Chondrocyte (in vitro differentiated cells): ENCODE measurements at regions not wholly inside any gene's neighbourhood (a gene's known extent, or its start where the extent isn't known, plus 50 kb on each side); places are given as distances from the start of the nearest gene placed in this dataset.

Experiments
- DNase-seq: peaks from one replicate; pipeline ENCODE4 v3.0.0; 2021; ENCODE audit warnings: mixed read lengths, low spot score
- H3K27ac Mint-ChIP-seq: one replicate; pipeline ENCODE4 v1.8.0; 2021; ENCODE audit warnings: mild to moderate bottlenecking, moderate library complexity, mixed read lengths; ENCODE audit not compliant: unreplicated experiment
- H3K27me3 Mint-ChIP-seq: 2 replicates; pipeline ENCODE4 v1.8.0; 2021; ENCODE audit warnings: low read depth, mixed read lengths
- H3K36me3 Mint-ChIP-seq: 2 replicates; pipeline ENCODE4 v1.8.0; 2021; ENCODE audit warnings: low read depth, mixed read lengths
- H3K4me1 Mint-ChIP-seq: 2 replicates; pipeline ENCODE4 v1.8.0; 2021; ENCODE audit warnings: low read depth, mild to moderate bottlenecking, mixed read lengths
- H3K4me3 Mint-ChIP-seq: one replicate; pipeline ENCODE4 v1.8.0; 2021; ENCODE audit warnings: mild to moderate bottlenecking, moderate library complexity, mixed read lengths; ENCODE audit not compliant: unreplicated experiment
- H3K9me3 Mint-ChIP-seq: 2 replicates; pipeline ENCODE4 v1.8.0; 2021; ENCODE audit warnings: low read depth, mixed read lengths
- TF ChIP-seq, protein P1 (sequence below): fragments of 200-600 bp; sonication (generic); IDR thresholded peaks from 2 replicates; pipeline ENCODE4 v1.5.0; 2021; ENCODE audit warnings: antibody characterized with exemption, mild to moderate bottlenecking, moderate library complexity

GRCh38 chr7:116316838-116317628, 106.7 kb downstream of the TES start:
- H3K9me3 Mint-ChIP-seq: peaks cover 6% of the 10 kb centered on the region
- peak overlapping the region; percentile 94 for H3K27ac Mint-ChIP-seq
- no peak for DNase-seq
- no peaks in the 10 kb centered on the region for H3K36me3 Mint-ChIP-seq
- TF ChIP-seq, protein P1, sequence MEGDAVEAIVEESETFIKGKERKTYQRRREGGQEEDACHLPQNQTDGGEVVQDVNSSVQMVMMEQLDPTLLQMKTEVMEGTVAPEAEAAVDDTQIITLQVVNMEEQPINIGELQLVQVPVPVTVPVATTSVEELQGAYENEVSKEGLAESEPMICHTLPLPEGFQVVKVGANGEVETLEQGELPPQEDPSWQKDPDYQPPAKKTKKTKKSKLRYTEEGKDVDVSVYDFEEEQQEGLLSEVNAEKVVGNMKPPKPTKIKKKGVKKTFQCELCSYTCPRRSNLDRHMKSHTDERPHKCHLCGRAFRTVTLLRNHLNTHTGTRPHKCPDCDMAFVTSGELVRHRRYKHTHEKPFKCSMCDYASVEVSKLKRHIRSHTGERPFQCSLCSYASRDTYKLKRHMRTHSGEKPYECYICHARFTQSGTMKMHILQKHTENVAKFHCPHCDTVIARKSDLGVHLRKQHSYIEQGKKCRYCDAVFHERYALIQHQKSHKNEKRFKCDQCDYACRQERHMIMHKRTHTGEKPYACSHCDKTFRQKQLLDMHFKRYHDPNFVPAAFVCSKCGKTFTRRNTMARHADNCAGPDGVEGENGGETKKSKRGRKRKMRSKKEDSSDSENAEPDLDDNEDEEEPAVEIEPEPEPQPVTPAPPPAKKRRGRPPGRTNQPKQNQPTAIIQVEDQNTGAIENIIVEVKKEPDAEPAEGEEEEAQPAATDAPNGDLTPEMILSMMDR: no peak
- peaks cover 34% of the 10 kb centered on the region for H3K4me1 Mint-ChIP-seq
- peak overlapping the region; percentile 57 for H3K4me3 Mint-ChIP-seq
- H3K27me3 Mint-ChIP-seq: no peaks in the 10 kb centered on the region

DNA sequence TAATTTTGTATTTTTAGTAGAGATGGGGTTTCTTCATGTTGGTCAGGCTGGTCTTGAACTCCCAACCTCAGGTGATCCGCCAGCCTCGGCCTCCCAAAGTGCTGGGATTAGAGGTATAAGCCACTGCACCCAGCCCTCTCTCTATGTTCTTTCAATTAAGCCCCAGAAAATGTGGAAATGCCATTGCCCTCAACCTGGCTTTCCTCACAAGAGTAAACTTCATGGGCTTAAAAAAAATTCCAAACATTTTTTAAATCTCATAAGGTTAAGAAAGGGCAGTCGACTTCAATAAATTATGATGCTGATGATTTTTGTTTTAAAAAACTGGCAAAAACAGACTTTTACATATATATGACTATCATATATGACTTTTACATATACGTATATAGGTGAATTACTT, 107.6 kb downstream of the TES start:
- DNase-seq: no peak
- no peak overlapping the region for H3K4me3 Mint-ChIP-seq
- no peaks in the 10 kb centered on the region for H3K27me3 Mint-ChIP-seq
- H3K27ac Mint-ChIP-seq: peak overlapping the region; percentile 41
- TF ChIP-seq, protein P1: no peak
- peaks cover 6% of the 10 kb centered on the region for H3K9me3 Mint-ChIP-seq
- H3K4me1 Mint-ChIP-seq: peaks cover 40% of the 10 kb centered on the region
- H3K36me3 Mint-ChIP-seq: no peaks in the 10 kb centered on the region

DNA sequence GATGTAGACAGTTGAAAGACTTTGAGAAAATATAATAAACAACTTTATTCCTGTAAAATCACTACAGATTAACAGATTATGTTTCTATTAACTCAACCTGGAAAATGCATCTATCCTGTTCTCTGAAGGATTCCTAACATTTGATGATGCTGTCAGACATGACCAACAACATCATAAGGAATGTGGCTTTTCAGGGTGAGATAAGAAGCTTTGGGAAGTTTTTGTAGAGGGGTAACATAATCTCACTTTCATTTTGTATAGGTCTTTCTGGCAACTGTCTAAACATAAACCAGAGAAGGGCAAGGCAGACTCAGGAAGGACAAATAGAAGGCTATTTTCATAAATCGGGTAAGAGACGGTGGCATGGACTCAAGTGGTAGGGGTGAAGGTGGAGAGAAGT, 112.2 kb downstream of the TES start:
- TF ChIP-seq, protein P1: no peak
- peaks cover 6% of the 10 kb centered on the region for H3K9me3 Mint-ChIP-seq
- H3K4me1 Mint-ChIP-seq: peaks cover 37% of the 10 kb centered on the region
- H3K36me3 Mint-ChIP-seq: no peaks in the 10 kb centered on the region
- no peaks in the 10 kb centered on the region for H3K27me3 Mint-ChIP-seq
- no peak overlapping the region for H3K27ac Mint-ChIP-seq
- H3K4me3 Mint-ChIP-seq: no peak overlapping the region
- DNase-seq: no peak

GRCh38 chr7:116324582-116324981, 114.2 kb downstream of the TES start:
- Mint-ChIP-seq H3K27ac (no peak overlapping the region), H3K9me3 (peaks cover 2% of the 10 kb centered on the region), H3K36me3 (no peaks in the 10 kb centered on the region), H3K27me3 (no peaks in the 10 kb centered on the region), H3K4me3 (no peak overlapping the region), H3K4me1 (peaks cover 48% of the 10 kb centered on the region)
- DNase-seq: no peak
- TF ChIP-seq, protein P1: no peak

DNA sequence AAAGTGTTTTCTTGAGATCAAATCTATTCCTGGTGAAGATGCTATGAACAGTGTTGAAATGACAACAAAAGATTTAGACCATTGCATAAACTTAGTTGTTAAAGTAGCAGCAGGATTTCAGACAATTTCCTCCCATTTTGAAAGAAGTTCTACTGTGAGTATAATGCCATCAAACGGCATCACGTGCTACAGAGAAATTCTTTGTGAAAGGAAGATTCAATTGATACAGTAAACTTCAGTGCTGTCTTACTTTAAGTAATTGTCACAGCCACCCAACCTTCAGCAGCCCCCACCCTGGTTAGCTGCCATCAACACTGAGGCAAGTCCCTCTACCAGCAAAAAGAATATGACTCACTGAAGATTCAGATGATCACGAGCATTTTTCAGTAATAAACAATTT, 115.2 kb downstream of the TES start:
- no peak for DNase-seq
- H3K4me3 Mint-ChIP-seq: no peak overlapping the region
- TF ChIP-seq, protein P1: no peak
- no peaks in the 10 kb centered on the region for H3K9me3 Mint-ChIP-seq
- H3K27ac Mint-ChIP-seq: peak overlapping the region; percentile 47
- H3K36me3 Mint-ChIP-seq: no peaks in the 10 kb centered on the region
- peaks cover 55% of the 10 kb centered on the region for H3K4me1 Mint-ChIP-seq
- H3K27me3 Mint-ChIP-seq: no peaks in the 10 kb centered on the region
